ENCODE measurements at regions not wholly inside any gene's neighbourhood (a gene's known extent, or its start where the extent isn't known, plus 50 kb on each side); places are given as distances from the start of the nearest gene placed in this dataset.

- TF ChIP-seq TARDBP (IDR thresholded peaks at IDR 0.05), result no peak
- TF ChIP-seq RBM22 (IDR thresholded peaks at IDR 0.05; ENCODE audit: low read depth, low read length, poor library complexity, severe bottlenecking), result no peak
- TF ChIP-seq IRF2 (CRISPR knock-in tag; IDR thresholded peaks at IDR 0.05), result no peak
- no peak for TF ChIP-seq HCFC1 (IDR thresholded peaks at IDR 0.05; ENCODE audit: low read depth, low read length)
These were observed 195.5 kb upstream of the NCAM2 start (continued) for GRCh38 chr21:20802631-20803260.

DNA sequence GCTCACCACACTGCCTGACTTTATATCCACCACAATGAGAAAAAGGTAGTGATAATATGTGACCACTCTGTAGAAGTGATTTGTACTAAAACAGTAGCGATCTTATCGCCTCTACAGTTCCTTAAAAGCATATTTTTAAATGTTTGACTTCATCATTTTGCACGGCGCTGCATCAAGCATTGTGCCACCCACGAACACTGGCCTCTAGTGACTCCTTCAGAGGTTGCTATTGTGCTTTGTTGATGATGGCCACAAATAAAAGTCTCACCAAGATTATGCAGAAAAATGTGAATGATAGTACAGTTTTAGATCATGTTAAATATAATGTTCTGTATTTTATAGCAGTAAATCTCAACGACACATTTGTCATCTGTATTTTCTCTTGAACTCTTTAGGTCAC is 186.5 kb upstream of the NCAM2 start:
- no peak for TF ChIP-seq MEF2D (tag; conservative IDR thresholded peaks at IDR 0.05; ENCODE audit: low read depth)
- TF ChIP-seq ATF7 (IDR thresholded peaks at IDR 0.05), result no peak
- TF ChIP-seq MTA3 (IDR thresholded peaks at IDR 0.05; ENCODE audit: borderline replicate concordance), result no peak
- TF ChIP-seq POLR2AphosphoS2 (IDR thresholded peaks at IDR 0.05; ENCODE audit: low read length), result no peak
- TF ChIP-seq BRD9 (IDR thresholded peaks at IDR 0.05; ENCODE audit: low read depth, partially characterized antibody), result no peak
- TF ChIP-seq NFATC3 (IDR thresholded peaks at IDR 0.05), result no peak
- TF ChIP-seq, protein P1, sequence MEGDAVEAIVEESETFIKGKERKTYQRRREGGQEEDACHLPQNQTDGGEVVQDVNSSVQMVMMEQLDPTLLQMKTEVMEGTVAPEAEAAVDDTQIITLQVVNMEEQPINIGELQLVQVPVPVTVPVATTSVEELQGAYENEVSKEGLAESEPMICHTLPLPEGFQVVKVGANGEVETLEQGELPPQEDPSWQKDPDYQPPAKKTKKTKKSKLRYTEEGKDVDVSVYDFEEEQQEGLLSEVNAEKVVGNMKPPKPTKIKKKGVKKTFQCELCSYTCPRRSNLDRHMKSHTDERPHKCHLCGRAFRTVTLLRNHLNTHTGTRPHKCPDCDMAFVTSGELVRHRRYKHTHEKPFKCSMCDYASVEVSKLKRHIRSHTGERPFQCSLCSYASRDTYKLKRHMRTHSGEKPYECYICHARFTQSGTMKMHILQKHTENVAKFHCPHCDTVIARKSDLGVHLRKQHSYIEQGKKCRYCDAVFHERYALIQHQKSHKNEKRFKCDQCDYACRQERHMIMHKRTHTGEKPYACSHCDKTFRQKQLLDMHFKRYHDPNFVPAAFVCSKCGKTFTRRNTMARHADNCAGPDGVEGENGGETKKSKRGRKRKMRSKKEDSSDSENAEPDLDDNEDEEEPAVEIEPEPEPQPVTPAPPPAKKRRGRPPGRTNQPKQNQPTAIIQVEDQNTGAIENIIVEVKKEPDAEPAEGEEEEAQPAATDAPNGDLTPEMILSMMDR (IDR thresholded peaks at IDR 0.05 in 2 of 3, conservative IDR thresholded peaks at IDR 0.05 in 1 of 3; ENCODE audit: insufficient read depth in 2 of 3, low read depth in 1 of 3, low read length in 3 of 3), result no peak
- TF ChIP-seq, protein P2, sequence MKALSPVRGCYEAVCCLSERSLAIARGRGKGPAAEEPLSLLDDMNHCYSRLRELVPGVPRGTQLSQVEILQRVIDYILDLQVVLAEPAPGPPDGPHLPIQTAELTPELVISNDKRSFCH (CRISPR knock-in tag; IDR thresholded peaks at IDR 0.05), result no peak
- TF ChIP-seq, protein P2 (tag; IDR thresholded peaks at IDR 0.05), result no peak
- no peak for TF ChIP-seq PML (IDR thresholded peaks at IDR 0.05; ENCODE audit: low read length)
- no peak for TF ChIP-seq RBM25 (IDR thresholded peaks at IDR 0.05; ENCODE audit: low read depth, low read length, severe bottlenecking)
- TF ChIP-seq TRIM24 (IDR thresholded peaks at IDR 0.05), result no peak
- TF ChIP-seq SRSF1 (IDR thresholded peaks at IDR 0.05; ENCODE audit: low read depth, low read length), result no peak
- no peaks in the 10 kb centered on the region for H3K79me2 ChIP-seq (ENCODE audit: control insufficient read depth, insufficient read depth, low read length)
- H3K4me3 ChIP-seq, result no peak overlapping the region
- no peak for FAIRE-seq
- no peaks in the 10 kb centered on the region for H3K9me1 ChIP-seq (ENCODE audit: control insufficient read depth, insufficient read depth, low read length)
- H3K9me3 ChIP-seq (replicated peaks; ENCODE audit: control insufficient read depth, insufficient read depth, low read depth, low read length), result no peaks in the 10 kb centered on the region
- no TSS peak for BruUV-seq (replicated peaks)
- in situ Hi-C loops (cut with MboI), result no loop called here
- no peak overlapping the region for H3K9ac ChIP-seq (ENCODE audit: insufficient read depth in 1 of 2, low read depth in 2 of 2, low read length in 2 of 2)
- no peak overlapping the region for H3K4me2 ChIP-seq (ENCODE audit: insufficient read depth, low read length)
- ChIA-PET POLR2A (no interaction called here), CTCF (ENCODE audit: low intra/inter-chr PET ratio) (no interaction called here)
- WGBS (ENCODE audit: insufficient coverage, low coverage, missing lambda C conversion rate), result 2% methylated on average over 6 of the region's 6 CpGs
- no peak overlapping the region for H2AFZ ChIP-seq (ENCODE audit: low read depth, low read length)
- no peaks in the 10 kb centered on the region for H3K4me1 ChIP-seq (replicated peaks in 1 of 2; ENCODE audit: control insufficient read depth in 2 of 2, insufficient read depth in 2 of 2, low read length in 2 of 2)
- no peaks in the 10 kb centered on the region for H3K36me3 ChIP-seq (ENCODE audit: control insufficient read depth, insufficient read depth, low read length)
- ATAC-seq, result no peak
- H3K27me3 ChIP-seq (ENCODE audit: control insufficient read depth in 2 of 2, insufficient read depth in 2 of 2, low read length in 2 of 2), result no peaks in the 10 kb centered on the region
- intact Hi-C loops (cut with micrococcal nuclease), result no loop called here
- H4K20me1 ChIP-seq (replicated peaks; ENCODE audit: control insufficient read depth, insufficient read depth, low read length), result no peaks in the 10 kb centered on the region
- DNase-seq (ENCODE audit: extremely low read depth in 1 of 4, low spot score in 3 of 4), result no peak
- no peak overlapping the region for H3K27ac ChIP-seq (ENCODE audit: extremely low read depth, low read depth, low read length)

Measured in K562 (cell line).